H1 (cell line): ENCODE measurements at regions not wholly inside any gene's neighbourhood (a gene's known extent, or its start where the extent isn't known, plus 50 kb on each side); places are given as distances from the start of the nearest gene placed in this dataset.

Source experiments
- CTCF ChIA-PET: fragments of 300-600 bp; sonication (Branson Sonifier 250); formaldehyde crosslinking; loops from one replicate; lab custom pipeline; 2021; ENCODE audit not compliant: partially characterized antibody; lab: Charles Lee
- POLR2A ChIA-PET: fragments of 300-600 bp; sonication (Branson Sonifier 250); formaldehyde crosslinking; loops from one replicate; lab custom pipeline; 2021; ENCODE audit warnings: inconsistent platforms; ENCODE audit not compliant: partially characterized antibody; lab: Charles Lee
- DNase-seq, 2 experiments: peaks; one replicate each; pipeline versions ENCODE4 v3.0.0 to v3.0.0-alpha.2; 2010 to 2022; ENCODE audit warnings: low spot score in 2 of 2, low read depth in 1 of 2, mixed read lengths in 1 of 2
- FAIRE-seq: peaks from 2 replicates; lab custom pipeline; 2011; peaks lifted over from hg19 to GRCh38; lab: Jason Lieb, UNC
- H2AFZ ChIP-seq: 2 replicates; pipeline ENCODE4 v1.8.1; 2012; ENCODE audit warnings: low read length, inconsistent platforms
- H2AK5ac ChIP-seq: 2 replicates; pipeline ENCODE4 v1.6.1; 2013; ENCODE audit warnings: low read depth, low read length
- H2BK120ac ChIP-seq: replicated peaks from 2 replicates; pipeline ENCODE3; 2013; ENCODE audit warnings: low read depth, low read length, inconsistent platforms
- H2BK12ac ChIP-seq: 2 replicates; pipeline ENCODE4 v1.6.1; 2013; ENCODE audit warnings: low read depth, low read length
- H2BK15ac ChIP-seq: 2 replicates; pipeline ENCODE4 v1.6.1; 2013; ENCODE audit warnings: low read length
- H2BK20ac ChIP-seq: 2 replicates; pipeline ENCODE4 v1.6.1; 2013; ENCODE audit warnings: low read length
- H2BK5ac ChIP-seq: 2 replicates; pipeline ENCODE4 v1.6.1; 2013; ENCODE audit warnings: low read depth, low read length
- H3K14ac ChIP-seq: 2 replicates; pipeline ENCODE4 v1.6.1; 2013; ENCODE audit warnings: inconsistent platforms; ENCODE audit not compliant: insufficient read length
- H3K18ac ChIP-seq: 2 replicates; pipeline ENCODE4 v1.6.1; 2013; ENCODE audit warnings: low read length; ENCODE audit errors: extremely low read depth
- H3K23ac ChIP-seq: 2 replicates; pipeline ENCODE4 v1.6.1; 2013; ENCODE audit warnings: inconsistent platforms; ENCODE audit not compliant: insufficient read length
- H3K23me2 ChIP-seq: 2 replicates; pipeline ENCODE4 v1.6.1; 2013; ENCODE audit warnings: low read depth, low read length
- H3K27ac ChIP-seq: 2 replicates; pipeline ENCODE4 v1.6.1; 2011; ENCODE audit warnings: low read depth, low read length, inconsistent platforms
- H3K27me3 ChIP-seq, 4 experiments: replicated peaks in 1 of 4; 1 replicate in 1 of 4; 2 replicates in 3 of 4; pipeline versions ENCODE4 v1.6.1 to v1.8.1; 2011 to 2013; ENCODE audit warnings: low read length in 3 of 4, mild to moderate bottlenecking in 3 of 4, inconsistent platforms in 2 of 4, mixed read lengths in 2 of 4, moderate library complexity in 1 of 4; ENCODE audit not compliant: control insufficient read depth in 3 of 4, insufficient read depth in 3 of 4; ENCODE audit errors: extremely low read depth in 1 of 4
- H3K36me3 ChIP-seq, 4 experiments: 2 replicates each; pipeline versions ENCODE4 v1.6.1 to v1.8.1; 2011 to 2013; ENCODE audit warnings: mild to moderate bottlenecking in 4 of 4, low read length in 3 of 4, moderate library complexity in 2 of 4, control low read depth in 1 of 4, inconsistent platforms in 1 of 4; ENCODE audit not compliant: insufficient read depth in 4 of 4, control insufficient read depth in 2 of 4
- H3K4ac ChIP-seq: replicated peaks from 2 replicates; pipeline ENCODE3; 2013; ENCODE audit warnings: low read length, low read depth, mixed read lengths, inconsistent platforms; ENCODE audit not compliant: insufficient read length
- H3K4me1 ChIP-seq, 4 experiments: replicated peaks in 1 of 4; 1 replicate in 1 of 4; 2 replicates in 3 of 4; pipeline versions ENCODE4 v1.6.1 to v1.8.1; 2011 to 2013; ENCODE audit warnings: low read length in 3 of 4, inconsistent platforms in 2 of 4, mixed read lengths in 1 of 4; ENCODE audit not compliant: insufficient read depth in 4 of 4, control insufficient read depth in 3 of 4
- H3K4me2 ChIP-seq, 2 experiments: 2 replicates each; pipeline versions ENCODE4 v1.6.1 to v1.8.1; 2011 to 2013; ENCODE audit warnings: low read depth in 2 of 2, low read length in 2 of 2, control low read depth in 1 of 2, inconsistent platforms in 1 of 2, mild to moderate bottlenecking in 1 of 2; ENCODE audit not compliant: insufficient read depth in 1 of 2
- H3K4me3 ChIP-seq, 4 experiments: fragments of 200-600, 300-600 bp in 1 of 4; sonication (generic), shearing (Covaris generic), sonication (Bioruptor Twin) in 1 of 4; 2 replicates each; pipeline versions ENCODE4 v1.5.1 to v1.8.1; 2011 to 2016; ENCODE audit warnings: low read length in 4 of 4, low read depth in 3 of 4, control low read depth in 2 of 4, inconsistent platforms in 2 of 4, mild to moderate bottlenecking in 2 of 4, mixed read lengths in 1 of 4, moderate library complexity in 1 of 4; ENCODE audit not compliant: insufficient read depth in 2 of 4; ENCODE audit errors: extremely low read depth in 1 of 4
- H3K56ac ChIP-seq: replicated peaks from 2 replicates; pipeline ENCODE3; 2013; ENCODE audit warnings: low read depth, mild to moderate bottlenecking, mixed read lengths, low read length, inconsistent platforms; ENCODE audit not compliant: insufficient read length
- H3K79me1 ChIP-seq: 2 replicates; pipeline ENCODE4 v1.6.1; 2013; ENCODE audit warnings: low read depth, low read length, control low read depth
- H3K79me2 ChIP-seq, 2 experiments: 2 replicates each; pipeline versions ENCODE4 v1.6.1 to v1.8.1; 2012 to 2013; ENCODE audit warnings: low read length in 2 of 2, mild to moderate bottlenecking in 2 of 2, inconsistent platforms in 1 of 2; ENCODE audit not compliant: insufficient read depth in 2 of 2, control insufficient read depth in 1 of 2
- H3K9ac ChIP-seq, 4 experiments: replicated peaks in 1 of 4; 1 replicate in 1 of 4; 2 replicates in 3 of 4; pipeline versions ENCODE4 v1.6.1 to v1.8.1; 2011 to 2013; ENCODE audit warnings: low read depth in 3 of 4, low read length in 3 of 4, control low read depth in 2 of 4, mild to moderate bottlenecking in 2 of 4, moderate library complexity in 2 of 4, inconsistent platforms in 1 of 4; ENCODE audit errors: extremely low read depth in 1 of 4
- H3K9me3 ChIP-seq, 2 experiments: 2 replicates each; pipeline versions ENCODE4 v1.6.1 to v1.8.1; 2012 to 2013; ENCODE audit warnings: mild to moderate bottlenecking in 2 of 2, moderate library complexity in 2 of 2, control low read depth in 1 of 2, inconsistent platforms in 1 of 2, low read depth in 1 of 2, low read length in 1 of 2, mixed read lengths in 1 of 2; ENCODE audit not compliant: insufficient read depth in 2 of 2
- H4K20me1 ChIP-seq, 2 experiments: replicated peaks in 1 of 2; 2 replicates each; pipeline versions ENCODE3 to v1.8.1; 2011 to 2013; ENCODE audit warnings: inconsistent platforms in 2 of 2, low read length in 2 of 2, mild to moderate bottlenecking in 1 of 2; ENCODE audit not compliant: insufficient read depth in 2 of 2, control insufficient read depth in 1 of 2
- H4K5ac ChIP-seq: 2 replicates; pipeline ENCODE4 v1.6.1; 2013; ENCODE audit warnings: low read length, low read depth, mixed read lengths, inconsistent platforms; ENCODE audit not compliant: insufficient read length
- H4K8ac ChIP-seq: 2 replicates; pipeline ENCODE4 v1.8.0; 2013; ENCODE audit warnings: mild to moderate bottlenecking, moderate library complexity, low read length, inconsistent platforms; ENCODE audit not compliant: insufficient read depth; ENCODE audit errors: extremely low read depth
- H4K91ac ChIP-seq: replicated peaks from 2 replicates; pipeline ENCODE3; 2013; ENCODE audit warnings: low read length, mixed read lengths, inconsistent platforms; ENCODE audit not compliant: insufficient read length
- CHD1 ChIP-seq: IDR thresholded peaks from 2 replicates; pipeline ENCODE4 v1.6.1; 2012; ENCODE audit warnings: low read depth, low read length, improper control_type of control experiment
- POLR2A ChIP-seq, 2 experiments: IDR thresholded peaks; 1 replicate in 1 of 2; 2 replicates in 1 of 2; pipeline ENCODE4 v1.6.1; 2011; ENCODE audit warnings: low read depth in 2 of 2, low read length in 2 of 2, mild to moderate bottlenecking in 2 of 2; ENCODE audit errors: control extremely low read depth in 1 of 2
- WGBS, 2 experiments: shearing (Covaris generic) in 1 of 2; methylation state at CpG; one replicate each; pipeline versions ENCODE4 v1.1.6 to v1.1.7; 2013 to 2015; ENCODE audit warnings: low lambda C conversion rate in 2 of 2, mixed read lengths in 2 of 2, inconsistent platforms in 1 of 2, low coverage in 1 of 2, missing lambda C conversion rate in 1 of 2; ENCODE audit not compliant: insufficient replicate concordance in 2 of 2, insufficient coverage in 1 of 2, insufficient read length in 1 of 2; ENCODE audit errors: extremely low coverage in 1 of 2, missing lambda C conversion rate in 1 of 2; 5-methylcytosine and 5-hydroxymethylcytosine counted together

DNA sequence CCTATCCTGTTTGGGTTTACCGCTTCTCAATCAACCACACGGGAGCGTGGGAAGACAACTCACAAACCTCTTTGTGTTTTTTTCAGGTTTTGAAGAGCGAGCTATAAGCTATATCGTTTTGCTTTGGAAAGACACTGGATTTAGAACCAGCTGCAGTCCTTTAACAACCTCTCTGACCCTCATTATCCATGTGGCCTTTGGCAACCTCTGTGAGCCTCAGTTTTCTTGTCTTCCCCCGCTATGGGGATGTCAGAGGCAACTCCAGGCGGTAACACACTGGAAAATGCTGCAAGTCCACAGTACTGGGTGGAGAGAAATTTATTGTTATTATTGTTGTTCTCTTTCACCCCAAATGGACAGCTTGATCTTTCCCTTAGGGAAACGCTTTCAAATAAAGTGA lies 100.0 kb downstream of the ETS2 start:
- no peak overlapping the region for H4K8ac ChIP-seq
- WGBS, 2 experiments, result 93% methylated on average over 8 of the region's 8 CpGs; no CpG with 5 or more reads in 1 of the 2 experiments

More for the DNA sequence above, 100.0 kb downstream of the ETS2 start:
- H3K4me3 ChIP-seq, result no peak overlapping the region
- no peak overlapping the region for H3K56ac ChIP-seq
- H3K9ac ChIP-seq, result no peak overlapping the region
- no peak overlapping the region for H3K23ac ChIP-seq
- H2BK20ac ChIP-seq, result no peak overlapping the region
- H3K9me3 ChIP-seq, result no peaks in the 10 kb centered on the region
- ChIA-PET CTCF (no interaction called here), POLR2A (interaction anchor here (1.3 kb wide), 1 partner anchor 9 kb away, joined by 3 read pairs; no protein-coding TSS in a partner anchor)
- H3K4me2 ChIP-seq, result no peak overlapping the region
- no peak overlapping the region for H2AK5ac ChIP-seq
- no peak overlapping the region for H3K27ac ChIP-seq
- H2BK15ac ChIP-seq, result no peak overlapping the region
- no peaks in the 10 kb centered on the region for H3K79me2 ChIP-seq
- H4K20me1 ChIP-seq, result no peaks in the 10 kb centered on the region
- TF ChIP-seq POLR2A (IDR thresholded peaks at IDR 0.05; ENCODE audit: control extremely low read depth in 1 of 2, low read depth in 2 of 2, low read length in 2 of 2) (0 out of 3 replicates have a peak, but pooled peaks of 1 of the 2 experiments have one; percentile 23), CHD1 (no peak)
- H2AFZ ChIP-seq, result no peak overlapping the region
- no peaks in the 10 kb centered on the region for H3K23me2 ChIP-seq
- no peaks in the 10 kb centered on the region; a peak in 2 of 7 replicates for H3K27me3 ChIP-seq
- H2BK5ac ChIP-seq, result no peak overlapping the region
- no peak overlapping the region for H2BK120ac ChIP-seq
- peaks cover 0 to 13% (median 2%) of the 10 kb centered on the region in 4 experiments; a peak in 5 of 7 replicates for H3K4me1 ChIP-seq
- no peaks in the 10 kb centered on the region for H3K79me1 ChIP-seq
- no peaks in the 10 kb centered on the region for H3K36me3 ChIP-seq
- H3K14ac ChIP-seq, result no peak overlapping the region
- H4K91ac ChIP-seq, result no peak overlapping the region
- no peak for DNase-seq
- no peak overlapping the region for H2BK12ac ChIP-seq
- no peak overlapping the region for H3K4ac ChIP-seq
- FAIRE-seq, result no peak
- H4K5ac ChIP-seq, result no peak overlapping the region
- H3K18ac ChIP-seq, result no peak overlapping the region
